Gastroesophageal sphincter (tissue), 4 donors: ENCODE measurements at regions not wholly inside any gene's neighbourhood (a gene's known extent, or its start where the extent isn't known, plus 50 kb on each side); places are given as distances from the start of the nearest gene placed in this dataset.

Experiments used
- ATAC-seq: fragments of 150-250 bp; one replicate; pipeline ENCODE4 v1.9.1; 2016; ENCODE audit warnings: mild to moderate bottlenecking, moderate library complexity
- H3K27ac ChIP-seq, 4 donors: fragments of 200-600 bp; sonication (generic) in 3 of 4; 1 replicate in 3 of 4; 2 replicates in 1 of 4; pipeline ENCODE4 v1.5.1; 2016 to 2019
- H3K27me3 ChIP-seq: fragments of 200-600 bp; sonication (generic); one replicate; pipeline ENCODE4 v1.5.1; 2019
- H3K36me3 ChIP-seq, 2 donors: fragments of 200-600 bp; sonication (generic); one replicate each; pipeline ENCODE4 v1.5.1; 2019; ENCODE audit warnings: control low read depth in 1 of 2
- H3K4me1 ChIP-seq, 3 donors: fragments of 200-600 bp; sonication (generic); 1 replicate in 2 of 3; 2 replicates in 1 of 3; pipeline ENCODE4 v1.5.1; 2016 to 2019; ENCODE audit warnings: control low read depth in 2 of 3
- H3K4me3 ChIP-seq, 2 donors: fragments of 200-600 bp; sonication (generic); one replicate each; pipeline ENCODE4 v1.5.1; 2019; ENCODE audit warnings: mild to moderate bottlenecking in 1 of 2, moderate library complexity in 1 of 2
- H3K9me3 ChIP-seq, 3 donors: fragments of 200-600 bp; sonication (generic); one replicate each; pipeline ENCODE4 v1.5.1; 2017 to 2019; ENCODE audit warnings: control low read depth in 2 of 3
- EP300 ChIP-seq: sonication (generic); formaldehyde crosslinking; IDR thresholded peaks from one replicate; pipeline ENCODE4 v1.6.1; 2017; ENCODE audit warnings: antibody characterized with exemption, mild to moderate bottlenecking
- POLR2A ChIP-seq, 2 donors: fragments of 450-650 bp; IDR thresholded peaks; one replicate each; pipeline ENCODE4 v1.6.1; 2017; ENCODE audit warnings: antibody characterized with exemption in 2 of 2, mild to moderate bottlenecking in 2 of 2, moderate library complexity in 1 of 2
- POLR2AphosphoS5 ChIP-seq: sonication (generic); formaldehyde crosslinking; IDR thresholded peaks from one replicate; pipeline ENCODE4 v1.6.1; 2017; ENCODE audit warnings: antibody characterized with exemption
- WGBS, 2 donors: methylation state at CpG; one replicate each; pipeline ENCODE4 v1.1.5; 2018; ENCODE audit warnings: low coverage in 1 of 2; 5-methylcytosine and 5-hydroxymethylcytosine counted together
- TF ChIP-seq, protein P1 (sequence below), 4 experiments: fragments of 200-600 bp in 2 of 4; fragments of 450-650 bp in 2 of 4; sonication (generic) in 1 of 4; IDR thresholded peaks; one replicate each; pipeline ENCODE4 v1.5.1; 2017 to 2019; ENCODE audit warnings: antibody characterized with exemption in 4 of 4, mild to moderate bottlenecking in 2 of 4, moderate library complexity in 2 of 4

DNA sequence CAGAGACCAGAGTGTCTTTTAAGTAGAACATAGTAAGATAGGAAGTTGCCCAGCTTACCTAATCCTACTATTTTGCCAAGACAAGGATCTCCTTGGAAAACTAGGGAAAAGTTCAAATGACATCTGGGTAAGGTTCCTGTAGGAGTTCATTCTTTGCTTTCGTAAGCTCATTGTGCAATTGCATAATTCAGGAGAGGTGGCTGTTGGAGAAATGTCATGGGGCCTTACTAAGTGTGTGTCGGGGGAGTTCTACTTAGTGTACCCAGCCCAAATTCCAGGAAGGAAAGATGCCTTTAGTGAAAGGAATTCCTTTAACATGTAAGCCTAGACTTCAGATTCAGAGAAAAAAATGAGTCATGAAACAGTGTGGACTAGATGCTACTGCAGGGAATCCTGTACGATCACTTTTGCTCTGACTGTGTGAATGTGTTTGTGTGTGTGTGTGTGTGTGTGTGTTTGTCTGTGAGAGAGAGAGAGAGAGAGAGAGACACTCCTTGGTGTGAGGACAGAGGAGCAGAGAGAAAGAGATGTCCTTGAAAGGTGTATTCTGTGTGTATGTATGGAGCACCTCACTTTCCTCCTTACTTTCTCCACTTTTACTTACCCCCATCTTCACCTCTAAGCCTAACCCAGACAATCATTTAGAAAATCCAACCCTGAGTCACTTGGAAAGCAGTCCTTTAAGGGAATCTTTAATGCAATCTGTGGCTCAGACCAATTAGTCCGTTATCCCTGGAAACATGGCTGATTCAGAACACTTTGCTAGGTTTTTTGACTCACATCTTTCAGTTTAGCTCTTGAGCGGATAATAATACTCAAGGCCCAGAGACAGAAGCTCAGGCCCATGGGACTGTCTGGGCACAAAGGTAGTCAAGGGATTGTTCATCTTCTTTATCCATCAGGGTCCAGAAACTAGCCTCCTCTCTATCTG, 114.5 kb upstream of the ACSL4 start:
- 37 to 86% methylated on average over 3 to 5 of the region's 5 CpGs for WGBS, 2 donors
- Histone ChIP-seq H3K27me3 (no peaks in the 10 kb centered on the region), H3K27ac (no peak overlapping the region), H3K4me3 (no peak overlapping the region), H3K36me3 (no peaks in the 10 kb centered on the region), H3K9me3 (no peaks in the 10 kb centered on the region), H3K4me1 (no peaks in the 10 kb centered on the region)
- ATAC-seq: peak; percentile 87
- TF ChIP-seq, protein P1, sequence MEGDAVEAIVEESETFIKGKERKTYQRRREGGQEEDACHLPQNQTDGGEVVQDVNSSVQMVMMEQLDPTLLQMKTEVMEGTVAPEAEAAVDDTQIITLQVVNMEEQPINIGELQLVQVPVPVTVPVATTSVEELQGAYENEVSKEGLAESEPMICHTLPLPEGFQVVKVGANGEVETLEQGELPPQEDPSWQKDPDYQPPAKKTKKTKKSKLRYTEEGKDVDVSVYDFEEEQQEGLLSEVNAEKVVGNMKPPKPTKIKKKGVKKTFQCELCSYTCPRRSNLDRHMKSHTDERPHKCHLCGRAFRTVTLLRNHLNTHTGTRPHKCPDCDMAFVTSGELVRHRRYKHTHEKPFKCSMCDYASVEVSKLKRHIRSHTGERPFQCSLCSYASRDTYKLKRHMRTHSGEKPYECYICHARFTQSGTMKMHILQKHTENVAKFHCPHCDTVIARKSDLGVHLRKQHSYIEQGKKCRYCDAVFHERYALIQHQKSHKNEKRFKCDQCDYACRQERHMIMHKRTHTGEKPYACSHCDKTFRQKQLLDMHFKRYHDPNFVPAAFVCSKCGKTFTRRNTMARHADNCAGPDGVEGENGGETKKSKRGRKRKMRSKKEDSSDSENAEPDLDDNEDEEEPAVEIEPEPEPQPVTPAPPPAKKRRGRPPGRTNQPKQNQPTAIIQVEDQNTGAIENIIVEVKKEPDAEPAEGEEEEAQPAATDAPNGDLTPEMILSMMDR (IDR thresholded peaks at IDR 0.05): no peak
- TF ChIP-seq POLR2AphosphoS5 (peak; percentile 85), POLR2A (IDR thresholded peaks at IDR 0.05) (no peak), EP300 (no peak)

DNA sequence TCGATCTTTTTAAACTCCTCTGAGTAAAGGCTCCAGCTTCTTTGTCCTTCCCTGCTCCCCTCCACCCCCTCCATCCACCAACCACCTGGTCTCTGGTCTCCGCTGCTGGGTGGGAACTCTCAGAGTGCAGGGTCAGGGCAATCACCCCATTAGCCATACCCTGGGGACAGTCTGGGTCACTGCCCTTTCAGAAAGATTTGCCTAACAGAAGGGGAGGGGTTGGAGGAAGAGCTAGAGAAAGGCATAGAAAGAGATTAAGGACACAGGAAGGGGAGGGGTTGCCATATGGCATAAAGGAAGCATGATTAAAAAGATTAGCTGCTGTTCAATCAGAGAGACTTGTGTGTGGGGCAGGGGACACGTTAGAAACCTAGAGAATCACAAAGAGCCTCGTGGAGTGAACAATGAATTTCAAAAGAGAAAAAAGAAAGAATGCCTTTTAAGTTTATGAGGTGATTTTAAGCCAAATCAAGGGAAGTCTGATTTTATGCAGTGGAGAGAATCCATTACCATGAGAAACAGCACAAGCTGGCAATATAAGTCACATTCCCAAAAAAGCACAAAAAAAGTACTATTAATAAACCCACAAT, 115.5 kb upstream of the ACSL4 start:
- no peaks in the 10 kb centered on the region for H3K27me3 ChIP-seq
- H3K9me3 ChIP-seq: no peaks in the 10 kb centered on the region
- no peak for TF ChIP-seq POLR2AphosphoS5
- no peak for TF ChIP-seq EP300
- no peak for TF ChIP-seq POLR2A (IDR thresholded peaks at IDR 0.05)
- TF ChIP-seq, protein P1 (IDR thresholded peaks at IDR 0.05): no peak
- 23 to 34% methylated on average over 4 of the region's 4 CpGs for WGBS, 2 donors
- H3K36me3 ChIP-seq: no peaks in the 10 kb centered on the region
- no peaks in the 10 kb centered on the region for H3K4me1 ChIP-seq
- ATAC-seq: no peak
- no peak overlapping the region for H3K27ac ChIP-seq
- no peak overlapping the region for H3K4me3 ChIP-seq

DNA sequence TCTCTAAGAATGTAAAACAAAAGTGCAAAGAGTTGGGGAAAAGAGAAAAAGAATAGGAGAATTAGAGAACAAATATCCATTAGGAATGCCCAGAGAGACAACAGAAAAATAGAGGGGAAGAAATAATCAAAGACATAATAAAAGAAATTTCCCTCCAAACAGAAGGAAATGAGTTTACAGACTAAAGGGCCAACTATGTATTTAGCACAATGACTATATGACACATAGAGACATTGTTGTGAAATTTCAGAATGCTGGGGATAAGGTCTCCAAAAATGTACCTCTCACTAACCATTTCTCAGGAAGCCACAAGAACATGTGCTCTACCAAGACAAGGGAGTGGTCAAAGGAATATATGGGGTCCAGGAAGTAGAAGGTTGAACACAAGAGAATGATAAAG, 121.0 kb upstream of the ACSL4 start:
- Histone ChIP-seq H3K27ac (no peak overlapping the region), H3K4me3 (no peak overlapping the region), H3K9me3 (no peaks in the 10 kb centered on the region), H3K36me3 (no peaks in the 10 kb centered on the region), H3K27me3 (no peaks in the 10 kb centered on the region), H3K4me1 (no peaks in the 10 kb centered on the region)
- TF ChIP-seq, protein P1 (IDR thresholded peaks at IDR 0.05): no peak
- TF ChIP-seq POLR2A (IDR thresholded peaks at IDR 0.05) (no peak), EP300 (no peak), POLR2AphosphoS5 (no peak)
- ATAC-seq: no peak

DNA sequence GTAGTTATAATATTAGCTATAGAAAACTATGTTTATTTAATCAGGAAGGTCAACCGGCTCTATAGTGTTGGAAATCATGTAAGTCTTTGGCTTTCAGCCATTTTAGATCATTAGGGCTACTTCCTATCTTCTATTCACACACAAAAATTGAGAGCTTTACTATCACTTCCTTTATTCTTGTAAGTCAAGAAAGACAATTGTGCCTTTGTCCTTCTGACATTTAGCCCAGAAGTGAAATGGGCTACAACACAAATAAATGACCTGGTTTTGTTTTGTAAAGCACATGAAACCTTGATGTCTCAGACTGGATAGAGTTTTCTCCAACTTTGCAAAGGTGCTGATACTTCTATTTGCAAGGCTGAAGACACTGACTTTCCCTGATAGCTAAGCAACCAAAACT, 122.4 kb upstream of the ACSL4 start:
- Histone ChIP-seq H3K36me3 (no peaks in the 10 kb centered on the region), H3K27me3 (no peaks in the 10 kb centered on the region), H3K4me3 (no peak overlapping the region), H3K27ac (no peak overlapping the region), H3K9me3 (no peaks in the 10 kb centered on the region), H3K4me1 (no peaks in the 10 kb centered on the region)
- TF ChIP-seq, protein P1 (IDR thresholded peaks at IDR 0.05): no peak
- TF ChIP-seq EP300 (no peak), POLR2AphosphoS5 (no peak), POLR2A (IDR thresholded peaks at IDR 0.05) (no peak)
- WGBS, 2 donors: 29 to 50% methylated on average over 1 of the region's 1 CpG
- ATAC-seq: no peak

DNA sequence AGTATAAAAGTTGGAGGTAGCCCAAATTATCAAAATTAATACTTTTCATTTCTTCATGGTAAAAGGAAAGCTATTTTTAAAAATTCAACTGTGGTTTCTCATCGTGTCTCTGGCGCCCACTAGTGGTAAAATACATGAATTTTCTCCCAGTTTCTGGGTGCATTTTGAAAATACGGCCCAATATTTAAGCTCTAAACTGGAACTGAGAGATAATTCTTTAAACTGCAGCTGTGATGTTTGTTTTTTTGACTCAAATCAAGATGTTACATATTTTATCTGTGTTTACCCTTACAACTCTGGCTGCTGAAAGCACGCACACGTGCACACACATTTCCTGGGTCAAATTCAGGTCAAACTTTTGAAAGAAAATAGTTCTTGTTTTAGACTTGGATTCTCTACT, 123.9 kb upstream of the ACSL4 start:
- H3K9me3 ChIP-seq: no peaks in the 10 kb centered on the region
- H3K36me3 ChIP-seq: no peaks in the 10 kb centered on the region
- no peak for ATAC-seq
- H3K4me1 ChIP-seq: no peaks in the 10 kb centered on the region
- H3K27ac ChIP-seq: no peak overlapping the region
- 3 to 6% methylated on average over 3 to 5 of the region's 5 CpGs for WGBS, 2 donors
- TF ChIP-seq EP300 (no peak), POLR2A (IDR thresholded peaks at IDR 0.05) (no peak), POLR2AphosphoS5 (no peak)
- TF ChIP-seq, protein P1 (IDR thresholded peaks at IDR 0.05): peak; percentile 46 to 81 (median 66)
- H3K27me3 ChIP-seq: no peaks in the 10 kb centered on the region
- no peak overlapping the region for H3K4me3 ChIP-seq
